Osteoblast (primary cell): ENCODE measurements at regions not wholly inside any gene's neighbourhood (a gene's known extent, or its start where the extent isn't known, plus 50 kb on each side); places are given as distances from the start of the nearest gene placed in this dataset. TPM values are rescaled to one million over a fixed set of nuclear protein-coding genes. Genes with fewer than 3 reads are reported as not detected.

Experiments
- DNase-seq: peaks from one replicate; pipeline ENCODE4 v3.0.0; 2011; ENCODE audit warnings: low spot score, mixed read lengths; ENCODE audit not compliant: insufficient read length; ENCODE audit errors: missing footprints
- H2AFZ ChIP-seq: 2 replicates; pipeline ENCODE4 v1.6.0; 2011; ENCODE audit warnings: mild to moderate bottlenecking, low read length
- H3K27ac ChIP-seq: 2 replicates; pipeline ENCODE4 v1.5.1; 2011; ENCODE audit warnings: mild to moderate bottlenecking, low read depth, low read length, moderate library complexity
- H3K27me3 ChIP-seq: 2 replicates; pipeline ENCODE4 v1.6.0; 2012; ENCODE audit warnings: mild to moderate bottlenecking, control low read depth, inconsistent platforms, low read length, moderate library complexity; ENCODE audit not compliant: insufficient read depth
- H3K36me3 ChIP-seq: 2 replicates; pipeline ENCODE4 v1.5.1; 2011; ENCODE audit warnings: mild to moderate bottlenecking, low read length, control low read depth, moderate library complexity; ENCODE audit not compliant: insufficient read depth
- H3K4me1 ChIP-seq: 2 replicates; pipeline ENCODE4 v1.5.1; 2011; ENCODE audit warnings: mild to moderate bottlenecking, low read length, control low read depth, moderate library complexity; ENCODE audit not compliant: insufficient read depth
- H3K4me2 ChIP-seq: 2 replicates; pipeline ENCODE4 v1.6.0; 2011; ENCODE audit warnings: mild to moderate bottlenecking, low read length; ENCODE audit not compliant: insufficient read depth
- H3K4me3 ChIP-seq: fragments of 200-600 bp; sonication (generic); 3 replicates; pipeline ENCODE4 v1.5.1; 2012; ENCODE audit warnings: mild to moderate bottlenecking, low read length, inconsistent platforms; ENCODE audit not compliant: insufficient read depth
- H3K79me2 ChIP-seq: 2 replicates; pipeline ENCODE4 v1.6.0; 2012; ENCODE audit warnings: mild to moderate bottlenecking, low read length, control low read depth, inconsistent platforms; ENCODE audit not compliant: insufficient read depth
- H3K9me3 ChIP-seq: 2 replicates; pipeline ENCODE4 v1.5.1; 2011; ENCODE audit warnings: low read depth, low read length, control low read depth
- H4K20me1 ChIP-seq: 2 replicates; pipeline ENCODE4 v1.6.0; 2012; ENCODE audit warnings: mild to moderate bottlenecking, low read length, control low read depth; ENCODE audit not compliant: insufficient read depth
- CTCF ChIP-seq: IDR thresholded peaks from 2 replicates; pipeline ENCODE4 v1.5.1; 2011; ENCODE audit warnings: mild to moderate bottlenecking, low read depth, low read length, moderate library complexity; ENCODE audit errors: extremely low read depth
- small RNA-seq: library from RNA; depleted of rRNA; stranded (forward); fragments of <200 nt; gene quantifications from one replicate; pipeline ENCODE3, GENCODE V24; 2012

GRCh38 chr16:20137909-20138308, 64.2 kb upstream of the GPR139 start:
- no peaks in the 10 kb centered on the region for H3K27me3 ChIP-seq
- H3K4me3 ChIP-seq = no peak overlapping the region
- no peak overlapping the region for H3K4me2 ChIP-seq
- H3K79me2 ChIP-seq = no peaks in the 10 kb centered on the region
- no peak overlapping the region for H2AFZ ChIP-seq
- no peak overlapping the region for H3K27ac ChIP-seq
- no peak for TF ChIP-seq CTCF
- H3K4me1 ChIP-seq = no peaks in the 10 kb centered on the region
- H3K36me3 ChIP-seq = no peaks in the 10 kb centered on the region
- DNase-seq = no peak
- no peaks in the 10 kb centered on the region for H4K20me1 ChIP-seq
- H3K9me3 ChIP-seq = no peaks in the 10 kb centered on the region

- no peaks in the 10 kb centered on the region for H3K36me3 ChIP-seq
- H3K4me3 ChIP-seq = no peak overlapping the region
- DNase-seq = no peak
- no peak for TF ChIP-seq CTCF
- no peak overlapping the region for H3K4me2 ChIP-seq
- no peaks in the 10 kb centered on the region for H4K20me1 ChIP-seq
- no peaks in the 10 kb centered on the region for H3K27me3 ChIP-seq
- H3K27ac ChIP-seq = no peak overlapping the region
- H2AFZ ChIP-seq = no peak overlapping the region
- H3K79me2 ChIP-seq = no peaks in the 10 kb centered on the region
- no peaks in the 10 kb centered on the region for H3K9me3 ChIP-seq
- no peaks in the 10 kb centered on the region for H3K4me1 ChIP-seq
These were observed 63.5 kb upstream of the GPR139 start for GRCh38 chr16:20137194-20137593.

DNA sequence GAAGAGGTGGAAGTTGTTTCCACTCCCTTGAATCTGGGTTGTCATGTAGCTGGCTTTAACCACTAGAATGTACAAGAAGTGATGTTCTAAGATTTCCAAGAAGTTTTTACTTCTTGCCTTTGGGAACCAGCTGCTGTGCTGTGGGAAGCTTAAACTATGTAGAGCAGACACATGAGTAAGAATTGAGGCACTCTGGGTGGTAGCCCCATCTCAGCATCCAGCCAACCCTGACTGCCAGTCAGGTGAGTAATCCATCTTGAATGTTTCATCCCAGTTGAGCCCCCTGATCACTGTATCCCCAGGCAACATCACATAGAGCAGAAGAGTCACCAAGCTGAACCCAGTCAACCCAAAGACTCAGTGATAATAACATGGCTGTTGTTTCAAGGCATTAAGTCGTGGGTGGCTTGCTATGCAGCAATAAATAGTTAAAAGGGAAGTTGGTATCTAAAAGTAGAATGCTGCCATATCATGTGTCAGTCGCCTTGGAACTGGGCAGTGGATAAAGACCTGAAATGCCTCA, 62.8 kb upstream of the GPR139 start:
- Histone ChIP-seq H3K27ac (no peak overlapping the region), H3K4me3 (no peak overlapping the region), H3K79me2 (no peaks in the 10 kb centered on the region), H3K4me1 (no peaks in the 10 kb centered on the region), H4K20me1 (no peaks in the 10 kb centered on the region), H3K4me2 (no peak overlapping the region), H3K36me3 (no peaks in the 10 kb centered on the region), H3K9me3 (no peaks in the 10 kb centered on the region), H2AFZ (no peak overlapping the region), H3K27me3 (no peaks in the 10 kb centered on the region)
- no peak for DNase-seq
- no peak for TF ChIP-seq CTCF

- Histone ChIP-seq H3K79me2 (no peaks in the 10 kb centered on the region), H3K4me2 (no peak overlapping the region), H4K20me1 (no peaks in the 10 kb centered on the region), H2AFZ (no peak overlapping the region), H3K9me3 (no peaks in the 10 kb centered on the region), H3K27me3 (no peaks in the 10 kb centered on the region), H3K4me1 (no peaks in the 10 kb centered on the region), H3K27ac (no peak overlapping the region), H3K36me3 (no peaks in the 10 kb centered on the region), H3K4me3 (no peak overlapping the region)
- no peak for TF ChIP-seq CTCF
- no peak for DNase-seq
These were observed 55.7 kb upstream of the GPR139 start for GRCh38 chr16:20129375-20129774.

Small RNA genes lying in the stretch of these regions (small RNA-seq; reads per million reads assigned to genes)
- gene SNRPEP3 = not detected
